NCI-H345 (cell line): ENCODE measurements at regions not wholly inside any gene's neighbourhood (a gene's known extent, or its start where the extent isn't known, plus 50 kb on each side); places are given as distances from the start of the nearest gene placed in this dataset.
"Not testable (repeated sequence)": the region's sequence is repeated elsewhere in the genome, so short reads cannot be mapped to it uniquely, and the experiment has no call there.

ENCODE experiments used
- DNase-seq: peaks from one replicate; lab custom pipeline; 2025; lab: John Stamatoyannopoulos, UW

DNA sequence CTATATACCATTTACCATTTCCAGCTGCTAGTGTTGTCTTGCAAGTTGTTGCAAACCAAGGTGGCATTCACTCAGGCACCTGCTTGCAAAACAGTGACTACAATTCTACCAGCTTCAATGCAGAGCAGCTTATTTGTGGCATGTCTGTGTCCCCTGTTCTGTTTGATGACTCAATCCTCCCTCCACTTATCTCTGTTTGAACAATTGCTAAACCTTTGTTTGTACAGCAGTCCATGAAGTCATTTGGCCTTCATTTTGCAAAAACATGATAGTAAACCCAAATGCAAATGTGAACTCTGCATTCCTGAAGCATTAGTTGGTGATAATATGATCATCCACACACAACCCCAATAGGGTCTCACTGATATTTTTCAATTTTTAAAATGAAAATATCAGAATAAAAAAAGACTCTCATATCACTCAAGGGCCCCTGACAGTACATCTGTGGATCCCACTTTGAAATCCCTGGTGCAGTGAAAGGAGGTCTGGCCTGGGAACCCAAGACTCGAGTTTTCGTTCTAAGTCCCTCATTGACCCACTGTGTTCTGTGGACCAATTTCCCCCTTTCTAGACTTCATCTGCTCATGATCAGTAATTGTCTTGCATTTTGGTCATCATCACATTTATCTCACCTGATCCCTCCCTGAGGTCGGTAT, 425.4 kb downstream of the RPS24 start:
- DNase-seq = peak; percentile 88

DNA sequence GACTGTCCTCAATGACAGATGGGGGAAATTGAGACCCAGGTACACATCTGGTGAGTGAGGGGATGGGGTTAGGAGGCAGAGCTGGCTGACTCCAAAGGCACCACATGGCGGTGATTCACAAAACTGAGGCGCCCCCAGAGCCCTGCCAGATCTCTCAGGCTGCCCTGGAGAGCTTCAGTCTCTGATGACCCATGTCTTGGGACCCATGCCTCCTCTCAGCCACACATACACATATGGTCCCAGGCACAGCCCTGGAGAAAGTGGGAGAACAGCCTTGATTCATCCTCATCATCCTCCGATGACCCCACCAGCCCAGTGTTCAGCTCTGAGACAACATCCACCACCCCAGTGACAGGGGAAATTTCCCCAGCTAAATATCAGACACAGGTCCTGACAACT, 426.0 kb downstream of the RPS24 start:
- no peak for DNase-seq

DNA sequence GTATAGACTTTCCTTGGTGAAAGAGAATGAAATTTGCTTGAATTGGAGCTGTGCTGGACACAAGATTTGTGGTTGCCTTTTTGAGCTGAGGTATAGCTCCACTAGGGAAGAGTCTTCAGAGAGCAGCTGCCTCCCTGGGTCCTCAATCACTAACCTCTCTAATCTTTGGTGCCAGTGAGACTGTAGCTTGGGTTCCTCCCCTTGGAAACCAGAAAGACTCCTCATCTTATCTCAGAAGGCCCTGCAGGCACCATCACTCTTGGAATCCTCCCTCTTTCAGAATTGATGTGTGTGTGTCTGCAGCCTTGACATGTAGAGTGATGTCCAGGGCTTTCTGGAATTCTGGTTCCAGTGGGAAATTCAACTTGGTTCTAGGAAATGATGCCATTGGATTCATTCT, 426.5 kb downstream of the RPS24 start:
- DNase-seq = no peak

DNA sequence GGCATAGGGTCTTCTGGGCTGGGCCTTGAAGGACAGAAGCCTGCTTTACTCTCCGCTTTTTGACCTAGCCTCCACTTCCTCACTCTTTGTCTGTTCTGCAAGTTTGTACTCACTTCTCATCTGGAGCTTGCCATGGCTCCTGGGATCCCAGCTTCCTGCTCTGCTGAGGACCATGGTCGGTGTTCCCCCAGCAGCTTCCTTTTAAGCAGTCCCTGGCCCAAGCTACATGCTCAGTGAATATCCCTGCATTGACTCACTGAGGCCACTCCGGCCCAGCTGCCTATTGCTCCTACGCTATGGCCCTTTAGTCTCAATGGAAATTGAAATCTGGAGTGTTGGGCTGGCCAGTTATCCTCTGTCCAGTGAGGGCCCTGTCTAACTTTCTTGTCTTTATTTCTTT, 427.7 kb downstream of the RPS24 start:
- DNase-seq = no peak

DNA sequence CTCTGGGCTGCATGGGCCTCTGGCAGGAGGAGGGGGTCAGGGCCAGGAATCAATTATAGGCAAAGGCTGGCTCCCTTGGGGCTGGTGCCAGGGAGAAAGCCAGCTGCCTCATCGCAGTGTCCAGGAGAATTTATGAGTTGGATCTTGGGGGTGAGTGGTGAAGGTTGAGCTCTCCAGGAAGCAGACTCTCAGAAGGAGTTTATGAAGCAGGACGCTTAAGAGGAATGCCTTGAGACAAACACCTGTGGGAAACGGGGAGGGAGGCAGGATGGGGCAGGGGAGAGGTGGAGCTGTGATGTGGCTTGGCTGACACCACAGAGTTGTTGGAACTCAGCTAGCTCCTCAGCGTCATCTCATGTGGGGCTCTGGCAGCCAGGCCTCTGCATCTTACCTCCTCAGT, 428.5 kb downstream of the RPS24 start:
- no peak for DNase-seq

DNA sequence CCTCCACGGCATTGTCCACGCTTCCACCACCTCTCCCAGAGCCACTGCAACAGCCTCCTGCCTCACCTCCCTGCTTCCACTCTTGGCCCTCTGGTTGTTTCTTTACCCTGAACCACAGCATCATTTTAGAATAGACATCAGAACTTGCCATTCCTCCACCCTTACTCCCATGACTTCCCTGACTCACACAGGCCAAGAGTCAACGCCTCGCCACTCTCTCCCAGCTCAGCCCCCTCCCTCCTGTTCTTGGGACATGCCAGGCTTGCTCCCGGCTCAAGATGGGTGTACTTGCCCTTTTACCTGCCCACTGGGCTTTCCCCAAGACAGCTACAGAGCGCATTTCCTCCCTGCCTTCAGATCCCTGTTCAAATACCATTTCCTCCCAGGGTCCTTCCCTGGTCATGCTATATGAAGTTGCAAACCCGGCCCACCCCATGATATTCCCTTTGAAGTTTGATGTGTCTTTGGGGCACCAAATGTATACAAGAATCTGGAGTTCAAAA, 429.1 kb downstream of the RPS24 start:
- no peak for DNase-seq

DNA sequence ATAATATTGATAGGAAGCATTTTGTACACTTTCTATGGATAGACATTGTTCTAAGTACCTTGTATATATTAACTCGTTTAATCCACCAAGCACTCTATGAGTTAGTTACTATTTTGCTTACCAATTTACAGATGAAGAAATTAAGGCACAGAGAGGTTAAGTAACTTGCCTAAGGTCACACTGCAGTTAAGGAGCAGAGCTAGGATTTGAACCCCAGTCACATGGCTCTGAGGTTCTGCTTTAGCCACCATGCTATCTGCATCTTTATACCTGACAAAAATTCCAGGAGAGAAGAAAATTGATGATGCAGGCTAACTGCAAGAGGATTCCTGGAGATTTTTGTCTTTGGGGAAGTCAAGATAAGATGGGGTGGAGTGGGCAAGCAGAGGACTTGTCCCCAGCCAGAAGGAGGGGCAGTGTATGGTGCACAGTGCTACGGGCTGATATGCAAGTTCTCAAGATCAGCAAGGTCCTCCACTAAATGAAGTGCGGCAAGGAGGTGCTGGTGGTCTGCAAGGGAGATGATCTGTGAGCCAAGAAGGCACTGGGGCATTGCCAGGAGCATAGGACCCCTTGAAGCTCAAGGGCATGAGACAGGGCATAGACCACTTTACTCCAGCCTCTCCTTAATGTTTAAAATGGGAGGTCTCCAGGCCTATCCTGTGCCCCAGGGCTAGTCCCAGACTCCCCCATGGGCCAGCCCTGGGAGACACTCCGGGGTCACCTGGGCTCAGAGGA, 430.6 kb downstream of the RPS24 start:
- no peak for DNase-seq

DNA sequence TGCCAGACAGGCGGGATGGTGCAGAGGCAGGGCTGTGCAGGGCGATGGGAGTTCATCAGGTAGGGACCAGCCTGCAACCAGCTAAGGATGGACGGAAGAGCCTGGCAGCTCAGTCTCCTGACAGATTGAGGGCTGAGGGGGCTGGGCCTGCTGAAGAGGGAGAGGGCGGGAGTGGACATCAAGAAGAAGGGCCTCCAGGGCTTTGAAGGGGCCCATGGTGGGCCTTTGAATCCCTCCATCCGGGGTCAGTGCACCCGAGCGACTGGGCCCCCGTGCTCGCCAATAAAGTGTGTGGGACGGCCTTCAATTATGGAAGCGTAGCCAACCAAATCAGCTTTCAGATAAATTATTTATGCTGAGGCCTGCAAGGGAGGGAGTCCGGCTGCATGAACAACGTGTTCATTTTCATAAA, 431.2 kb downstream of the RPS24 start:
- DNase-seq = no peak

DNA sequence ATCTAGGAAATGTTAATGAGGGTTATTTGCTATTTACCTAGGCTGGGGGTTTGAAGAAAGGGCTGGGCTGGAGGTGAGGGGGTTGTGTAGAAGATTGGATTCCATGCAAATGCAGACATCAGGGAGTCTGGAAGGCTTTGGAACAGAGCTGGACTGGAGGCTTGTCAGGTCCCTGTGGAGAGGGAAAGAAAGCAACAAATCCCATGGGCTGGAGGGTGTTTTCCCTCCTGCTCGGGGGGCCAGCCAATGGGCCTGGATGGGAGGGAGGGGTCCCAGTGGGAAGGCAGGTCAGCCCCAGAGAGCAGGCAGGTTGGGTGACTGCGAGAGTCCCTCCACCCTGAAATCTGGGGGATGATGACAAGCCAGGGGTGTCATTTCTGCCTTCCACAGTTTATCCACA, 431.8 kb downstream of the RPS24 start:
- no peak for DNase-seq

DNA sequence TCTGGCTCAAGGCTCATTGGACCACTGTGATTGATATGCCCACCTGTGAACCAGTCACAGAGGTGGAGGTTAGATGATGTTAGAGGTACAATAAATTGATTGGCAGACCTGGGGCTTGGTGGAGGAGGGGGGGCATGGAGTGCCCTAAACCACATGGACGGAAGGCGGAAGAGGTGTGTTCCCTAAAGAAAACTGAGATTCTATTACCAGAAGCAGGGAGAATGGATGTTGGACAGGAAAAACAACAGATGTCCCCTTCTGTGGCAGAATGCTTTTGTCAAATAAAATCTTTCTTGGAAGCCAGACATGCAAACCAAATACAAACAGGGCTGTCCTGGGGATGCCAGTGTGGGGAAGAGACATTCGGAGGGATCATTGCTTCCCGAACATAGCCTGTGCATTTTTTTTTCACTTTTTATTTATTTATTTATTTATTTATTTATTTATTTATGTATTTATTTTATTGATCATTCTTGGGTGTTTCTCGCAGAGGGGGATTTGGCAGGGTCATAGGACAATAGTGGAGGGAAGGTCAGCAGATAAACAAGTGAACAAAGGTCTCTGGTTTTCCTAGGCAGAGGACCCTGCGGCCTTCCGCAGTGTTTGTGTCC, 433.9 kb downstream of the RPS24 start:
- no peak for DNase-seq

DNA sequence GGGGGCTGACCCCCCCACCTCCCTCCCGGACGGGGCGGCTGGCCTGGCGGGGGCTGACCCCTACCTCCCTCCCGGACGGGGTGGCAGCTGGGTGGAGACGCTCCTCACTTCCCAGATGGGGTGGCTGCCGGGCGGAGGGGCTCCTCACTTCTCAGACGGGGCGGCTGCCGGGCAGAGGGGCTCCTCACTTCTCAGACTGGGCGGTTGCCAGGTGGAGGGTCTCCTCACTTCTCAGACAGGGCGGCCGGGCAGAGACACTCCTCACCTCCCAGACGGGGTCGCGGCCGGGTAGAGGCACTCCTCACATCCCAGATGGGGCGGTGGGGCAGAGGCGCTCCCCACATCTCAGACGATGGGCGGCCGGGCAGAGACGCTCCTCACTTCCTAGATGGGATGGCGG, 435.1 kb downstream of the RPS24 start:
- not testable (repeated sequence) for DNase-seq

DNA sequence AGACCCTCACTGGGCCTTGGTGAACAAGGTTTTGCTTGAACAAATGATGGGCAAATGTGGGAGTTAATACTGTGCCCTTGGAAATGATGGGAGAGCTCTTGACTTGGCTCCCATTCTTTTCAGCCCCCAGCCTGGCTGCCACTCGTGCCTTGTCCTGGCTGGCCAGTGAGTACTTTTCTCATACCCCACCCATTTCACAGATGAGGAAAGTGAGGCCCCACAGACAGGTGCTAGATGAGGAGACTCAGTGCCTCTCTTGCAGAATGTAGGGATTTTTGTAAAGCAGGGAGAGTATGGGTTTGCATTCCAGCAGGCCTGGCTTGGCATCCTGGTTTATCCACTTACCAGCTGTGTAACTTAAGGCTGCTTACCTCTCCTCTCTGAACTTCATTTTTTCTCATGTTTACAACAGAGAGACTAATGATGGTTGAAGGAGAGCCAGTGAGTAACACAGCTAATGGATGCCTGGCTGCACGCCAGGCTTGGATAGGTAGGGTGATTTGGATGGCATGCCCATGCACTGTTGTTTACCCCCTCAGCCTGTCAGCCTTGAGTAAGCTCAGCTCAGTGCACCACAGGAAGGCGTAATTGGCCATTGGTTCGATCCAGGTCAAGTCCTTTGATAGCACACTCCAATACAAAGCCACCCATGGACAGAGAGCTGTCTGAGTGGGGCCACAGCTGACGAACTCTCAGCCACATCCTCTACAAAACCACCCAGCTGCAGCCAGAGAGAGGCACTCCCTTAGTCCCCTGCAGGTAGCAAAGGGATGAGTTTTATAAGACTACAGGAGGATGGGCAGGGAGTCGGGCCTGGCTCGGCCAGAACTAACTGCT, 436.8 kb downstream of the RPS24 start:
- DNase-seq = peak; percentile 79

DNA sequence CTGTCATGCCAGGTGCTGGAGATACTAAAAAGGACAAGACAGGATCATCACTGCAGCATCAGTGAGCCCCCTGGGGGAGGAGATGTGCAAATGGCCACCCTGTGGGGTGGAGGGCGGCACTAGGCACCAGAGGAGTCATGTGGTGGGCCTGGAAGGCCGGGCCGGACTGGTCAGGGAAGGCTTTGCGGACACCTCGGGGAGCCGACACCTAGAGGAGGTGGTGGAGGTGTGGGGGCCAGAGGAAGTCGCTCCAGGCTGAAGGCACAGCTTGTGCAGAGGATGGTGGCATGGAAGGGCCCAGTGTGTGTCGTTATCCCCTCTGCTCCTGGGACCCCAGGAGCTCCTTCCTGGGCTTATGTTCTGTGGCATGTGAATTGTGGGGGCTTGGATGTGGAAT, 437.7 kb downstream of the RPS24 start:
- DNase-seq = no peak

DNA sequence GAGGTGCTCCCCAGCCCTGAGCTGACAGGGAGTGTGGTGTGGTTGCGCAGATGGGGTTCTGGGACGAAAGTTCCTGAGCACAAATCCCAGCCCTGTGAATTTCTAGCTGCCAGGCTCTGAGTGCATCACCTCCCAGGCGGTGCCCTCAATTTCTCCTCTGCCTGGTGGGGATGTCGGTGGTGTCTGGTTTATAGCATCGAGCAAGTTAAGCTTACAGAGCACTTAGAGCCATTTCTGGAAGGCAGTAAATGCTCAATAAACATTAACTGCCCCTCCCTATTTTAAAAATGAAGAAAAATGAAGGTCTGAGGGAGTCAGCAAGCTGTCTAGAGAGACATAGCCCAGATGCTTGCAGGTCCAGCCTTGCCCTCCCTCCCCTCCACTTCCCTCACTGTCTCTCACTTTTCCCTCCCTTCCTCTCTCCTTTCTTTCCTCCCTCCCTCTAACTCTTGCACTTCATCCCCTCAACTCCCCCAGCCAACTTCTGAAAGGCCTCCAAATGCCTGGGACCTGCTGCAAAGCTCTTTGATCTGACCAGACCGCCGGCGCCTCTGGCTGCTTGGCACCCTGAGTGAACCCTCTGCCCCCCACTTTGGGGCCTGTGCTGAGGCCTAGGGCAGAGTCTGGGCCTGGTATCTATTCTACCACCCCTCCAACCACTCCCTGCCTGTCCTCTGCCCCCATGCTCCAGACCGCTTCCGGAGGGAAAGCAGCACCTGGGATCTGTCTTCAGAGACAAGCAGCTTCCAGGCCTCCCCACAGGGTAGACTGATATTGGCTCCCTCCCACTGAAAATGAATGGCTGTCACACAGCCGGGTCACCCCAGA, 438.3 kb downstream of the RPS24 start:
- no peak for DNase-seq

DNA sequence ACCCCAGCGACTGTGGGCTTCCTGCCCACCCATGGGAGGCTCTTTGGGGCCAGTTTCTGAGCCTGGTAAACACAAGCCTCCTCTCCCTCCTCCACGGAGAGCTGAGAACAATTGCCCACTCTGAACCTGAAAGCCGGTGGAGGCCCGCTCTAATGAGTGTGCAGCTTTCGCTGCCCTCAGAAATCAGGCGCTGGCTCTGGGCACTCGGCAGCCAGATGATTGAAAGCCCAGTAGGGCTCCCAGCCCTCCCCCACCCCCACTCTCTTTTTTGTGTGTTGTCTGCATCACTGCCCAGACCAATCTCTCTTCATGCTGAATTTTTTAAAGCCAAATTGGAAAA, 438.9 kb downstream of the RPS24 start:
- no peak for DNase-seq

DNA sequence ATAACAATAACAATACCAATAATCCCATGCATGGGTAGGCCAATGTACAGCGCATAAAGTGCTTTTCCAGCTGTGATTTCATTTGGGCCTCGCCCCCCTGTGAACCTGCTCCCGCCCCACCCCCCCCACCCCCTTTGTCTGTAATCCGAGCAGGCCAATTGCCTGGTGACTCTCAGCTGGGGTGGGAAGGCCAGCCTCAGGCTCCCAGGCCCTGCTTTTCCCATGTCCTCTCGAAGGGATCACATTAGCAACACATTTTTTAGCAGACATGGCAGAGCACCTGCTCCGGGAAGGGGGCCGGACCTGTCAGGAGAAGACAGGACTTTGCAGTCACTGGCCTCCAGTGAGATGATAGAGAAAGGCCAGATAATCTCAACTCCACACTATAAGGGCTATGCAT, 439.3 kb downstream of the RPS24 start:
- DNase-seq = no peak

DNA sequence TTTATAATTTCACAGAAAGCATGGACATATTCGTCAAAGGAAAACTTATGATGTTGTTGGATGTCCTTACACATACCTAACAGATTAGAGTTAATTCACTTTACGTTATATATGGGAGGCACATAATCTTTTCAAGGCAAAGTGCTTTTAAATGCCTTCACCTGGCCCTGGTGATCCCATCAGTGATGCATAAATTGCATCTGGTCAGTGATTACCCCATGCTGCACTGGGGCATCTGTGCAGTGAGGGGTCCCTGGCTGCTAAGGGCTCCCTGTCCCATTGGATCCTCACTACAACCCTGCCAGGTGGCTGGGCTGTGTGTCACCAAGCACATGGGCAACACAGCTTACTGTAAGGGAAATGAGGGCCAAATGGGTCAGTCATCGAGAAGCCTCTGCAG, 441.1 kb downstream of the RPS24 start:
- no peak for DNase-seq

DNA sequence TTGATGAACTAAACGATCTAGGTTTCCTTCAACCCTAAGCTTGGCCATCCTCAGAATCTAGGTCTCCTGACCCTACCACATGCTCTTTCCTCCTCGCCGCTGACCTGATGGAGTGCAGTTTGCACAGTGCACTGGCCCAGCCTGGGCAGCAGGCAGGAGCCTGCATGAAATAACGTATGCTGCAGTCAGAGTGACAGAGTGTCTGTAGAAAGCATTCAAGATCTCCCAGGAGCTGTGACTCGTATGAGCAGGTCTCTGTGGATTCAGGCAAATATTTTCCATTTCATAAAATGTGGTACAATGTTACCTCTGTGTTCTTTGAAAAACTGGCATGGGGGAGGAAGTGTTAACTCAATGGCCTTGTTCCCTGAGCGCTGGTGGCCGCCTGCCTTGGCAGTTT, 441.8 kb downstream of the RPS24 start:
- no peak for DNase-seq

DNA sequence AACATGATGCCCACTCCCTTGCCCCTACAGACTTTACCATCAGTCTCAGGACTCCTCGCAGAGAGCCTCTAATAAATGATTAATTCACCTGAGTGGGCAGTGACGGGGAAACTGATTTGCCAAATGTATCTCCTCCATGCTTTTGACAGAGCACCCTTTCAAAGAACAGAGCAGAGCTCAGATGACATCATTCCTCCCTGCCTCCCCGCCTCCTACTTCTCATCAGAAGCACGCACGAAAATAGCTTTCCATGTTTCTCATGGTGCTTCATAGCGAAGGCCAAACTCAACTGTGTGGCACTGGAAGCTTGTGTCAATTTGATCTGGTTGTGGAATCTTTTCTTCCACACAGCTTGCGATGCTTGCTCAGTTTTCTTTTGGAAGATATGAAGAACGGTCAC, 442.5 kb downstream of the RPS24 start:
- no peak for DNase-seq

DNA sequence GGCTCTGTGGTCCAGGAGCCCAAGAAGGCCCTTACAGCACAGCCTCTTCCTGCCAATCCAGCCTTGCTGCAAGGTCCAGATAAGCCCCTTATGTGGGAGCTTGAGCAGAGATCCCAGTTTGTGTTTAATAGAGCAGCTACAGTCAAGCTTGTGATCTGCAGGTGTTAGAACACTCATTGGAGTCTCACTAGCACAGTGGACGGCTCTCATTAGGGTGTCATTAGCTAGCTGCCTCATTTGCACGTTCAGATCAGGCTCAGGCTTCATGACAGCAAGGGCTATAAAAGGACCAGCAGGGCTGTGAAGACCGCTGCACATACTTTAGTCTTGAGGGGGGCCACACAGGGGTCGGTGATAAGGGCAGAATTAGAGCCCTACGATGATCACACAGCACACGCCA, 443.2 kb downstream of the RPS24 start:
- DNase-seq = no peak

DNA sequence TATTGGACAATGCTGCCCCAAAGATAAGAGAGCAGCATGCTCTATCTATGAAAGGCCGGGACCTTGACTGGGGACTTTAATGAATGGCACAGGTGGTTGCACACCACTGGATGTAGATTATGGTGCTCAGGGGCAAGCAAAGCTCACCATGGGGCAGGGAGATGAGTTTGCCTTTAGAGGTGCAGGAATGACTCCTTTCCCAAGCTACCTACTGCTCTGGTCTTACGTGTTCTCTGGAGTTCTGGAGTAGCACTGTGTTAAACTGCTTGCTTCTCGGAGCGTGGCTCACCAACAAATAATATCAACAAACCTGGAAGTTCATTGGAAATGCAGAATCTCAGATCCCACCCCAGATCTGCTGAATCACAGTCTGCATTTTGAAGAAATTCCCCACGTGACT, 445.3 kb downstream of the RPS24 start:
- DNase-seq = no peak

DNA sequence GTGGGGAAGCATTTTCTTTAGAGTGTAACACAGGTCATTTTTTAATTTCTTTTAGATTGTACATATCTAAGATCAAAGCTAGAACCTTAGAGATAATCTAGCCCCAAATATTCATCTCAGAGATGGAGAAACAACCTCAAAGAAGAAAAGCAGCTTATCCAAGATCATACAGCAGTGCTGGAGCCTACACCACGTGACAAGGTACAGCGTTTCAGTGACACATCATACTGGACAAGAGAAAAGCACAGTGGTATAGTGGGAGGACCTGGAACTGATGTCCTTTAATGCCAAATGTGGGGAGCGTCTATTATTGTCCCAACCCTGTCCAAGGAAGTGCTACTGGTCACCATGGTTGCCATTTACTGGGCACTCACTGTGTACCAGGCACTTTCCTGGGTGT, 445.8 kb downstream of the RPS24 start:
- no peak for DNase-seq
